AG20443 (cell line): ENCODE measurements at regions not wholly inside any gene's neighbourhood (a gene's known extent, or its start where the extent isn't known, plus 50 kb on each side); places are given as distances from the start of the nearest gene placed in this dataset.
A peak's percentile ranks its signal among the peaks of the same experiment; 100 is the strongest.
"Not testable (repeated sequence)": the region's sequence is repeated elsewhere in the genome, so short reads cannot be mapped to it uniquely, and the experiment has no call there.

ENCODE experiments used
- DNase-seq: peaks from one replicate; pipeline ENCODE4 v3.0.0; 2012; ENCODE audit warnings: low spot score, mixed read lengths

DNA sequence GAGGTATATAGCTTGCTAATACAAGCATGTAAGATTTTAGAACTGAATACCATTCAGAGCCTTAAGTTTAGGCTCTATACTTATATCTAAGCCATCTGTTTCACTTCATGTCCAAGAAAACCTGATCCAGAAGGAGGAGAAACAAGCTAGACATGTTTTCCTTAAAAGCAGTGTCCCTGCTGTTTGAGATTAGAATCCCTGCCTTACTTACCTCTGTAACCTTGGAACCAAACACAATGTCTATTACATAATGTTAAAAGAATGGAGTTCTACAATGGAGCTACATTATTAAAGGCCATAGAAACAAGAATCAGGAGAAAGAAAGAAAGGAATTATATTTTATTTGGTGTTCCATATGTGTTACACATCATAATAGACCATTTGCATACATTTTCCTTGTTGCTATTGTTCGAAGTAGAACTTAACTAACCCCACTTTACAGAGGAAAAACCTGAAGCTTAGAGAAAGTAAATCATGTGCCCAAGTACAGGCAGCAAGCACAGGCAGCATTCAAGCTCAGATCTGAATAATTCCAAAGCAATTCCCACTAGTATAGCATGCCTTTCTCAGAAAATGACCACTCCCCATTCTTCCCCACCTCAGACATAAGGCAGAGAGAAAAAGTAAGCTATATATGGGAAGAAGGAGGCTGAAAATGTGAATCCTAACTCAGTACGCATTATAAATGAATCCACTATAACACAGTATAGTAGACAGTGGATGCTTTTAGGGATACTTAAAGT, 380.1 kb upstream of the SPAG17 start:
- DNase-seq = no peak

DNA sequence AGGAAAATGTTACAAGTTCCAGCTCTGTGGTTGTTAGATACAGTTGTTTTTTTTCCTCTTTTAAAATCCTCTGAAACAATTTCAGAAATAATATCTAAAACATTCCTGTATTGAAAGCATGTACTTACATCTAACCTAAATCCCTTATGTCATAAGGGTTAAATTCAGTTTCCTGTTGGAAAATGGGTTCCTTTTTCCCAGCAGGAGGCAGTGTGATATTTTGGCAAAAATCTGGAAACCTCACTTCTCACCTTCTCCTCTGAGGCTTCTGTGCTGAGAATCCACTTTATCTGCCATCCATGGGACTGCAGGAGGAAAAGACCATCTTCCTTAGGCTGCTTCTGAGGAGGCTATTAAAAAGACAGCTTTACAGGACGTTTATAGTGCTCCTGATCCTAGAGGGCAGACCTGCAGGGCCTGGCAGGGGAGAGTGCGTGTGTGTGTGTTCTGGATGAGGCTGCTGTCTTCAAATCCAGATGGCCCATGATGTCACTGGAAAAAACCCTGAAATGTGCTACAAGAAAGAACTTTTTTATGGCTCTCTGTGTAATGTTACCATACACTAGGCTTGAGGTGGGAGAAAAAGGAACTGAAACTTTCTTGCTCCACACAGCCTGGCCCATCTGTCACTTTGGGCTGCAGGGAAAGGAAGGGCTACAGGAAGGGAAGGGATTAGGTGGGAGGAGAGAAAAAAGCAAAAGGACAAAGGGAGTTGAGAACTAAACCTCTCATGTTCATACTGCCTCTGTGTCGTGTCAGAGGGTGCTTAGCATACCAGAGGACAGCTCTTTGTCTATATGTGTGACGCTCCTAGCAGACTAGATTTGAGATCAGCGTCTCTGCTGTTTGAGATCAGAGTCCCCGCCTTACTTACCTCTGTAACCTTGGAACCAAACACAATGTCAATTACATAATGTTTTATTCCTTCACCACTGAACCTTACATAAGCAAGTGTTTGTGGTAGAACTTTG, 379.2 kb upstream of the SPAG17 start:
- DNase-seq = peak; percentile 17

DNA sequence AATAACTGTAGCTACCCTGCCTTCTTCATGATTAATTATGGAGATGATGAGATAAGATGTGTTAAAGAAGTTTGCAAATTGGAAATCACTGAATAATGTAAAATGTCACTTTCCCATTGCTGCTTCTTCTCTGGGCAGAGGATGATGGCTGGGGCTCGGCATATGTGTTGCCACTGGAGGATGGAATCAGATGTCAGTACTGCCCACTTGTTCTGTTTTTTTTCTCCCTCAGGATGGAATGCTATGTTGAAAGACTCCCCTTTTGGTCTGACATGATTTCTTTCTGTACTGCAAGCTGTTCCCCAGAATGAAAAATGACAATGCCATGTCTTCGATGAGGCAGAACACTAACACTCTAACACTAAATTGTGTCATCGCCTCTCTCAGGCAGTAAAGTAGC, 373.9 kb upstream of the SPAG17 start:
- no peak for DNase-seq

DNA sequence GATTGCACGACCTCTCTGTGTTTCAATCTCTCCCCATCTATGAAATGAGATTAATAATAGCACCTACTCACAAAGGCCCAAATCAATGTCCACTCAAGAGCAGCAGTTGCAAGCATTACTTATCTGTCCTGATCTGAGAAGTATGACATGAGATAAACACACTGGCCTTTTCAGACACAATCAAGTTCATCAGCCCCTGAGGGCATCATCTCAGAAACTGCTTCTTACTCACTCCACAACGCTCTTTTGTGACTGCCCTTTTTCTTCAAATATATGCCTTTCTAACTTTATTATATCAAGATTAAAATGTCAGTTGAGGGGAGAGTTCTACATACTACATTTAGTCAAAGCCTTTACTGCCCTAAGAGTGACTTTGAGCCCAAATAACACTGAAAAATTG, 371.9 kb upstream of the SPAG17 start:
- no peak for DNase-seq

DNA sequence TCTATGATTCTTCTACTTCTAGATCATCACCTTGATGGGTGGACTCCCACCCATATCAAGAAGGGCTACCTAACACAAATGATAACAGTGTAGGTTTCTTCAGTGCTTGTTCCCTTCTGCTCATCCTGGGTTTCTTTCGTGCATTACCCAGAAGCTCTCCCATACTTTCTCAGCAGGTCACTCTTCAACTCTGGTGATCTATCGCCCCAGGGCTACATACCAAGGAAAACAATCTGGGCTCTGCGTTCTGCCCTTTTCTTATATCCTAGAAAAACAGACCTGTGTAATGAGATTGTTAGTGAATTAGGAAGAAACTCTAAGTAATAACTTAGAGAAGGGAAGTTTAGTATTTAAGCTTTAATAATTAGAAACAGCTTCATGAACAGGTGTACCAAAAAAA, 370.6 kb upstream of the SPAG17 start:
- no peak for DNase-seq

DNA sequence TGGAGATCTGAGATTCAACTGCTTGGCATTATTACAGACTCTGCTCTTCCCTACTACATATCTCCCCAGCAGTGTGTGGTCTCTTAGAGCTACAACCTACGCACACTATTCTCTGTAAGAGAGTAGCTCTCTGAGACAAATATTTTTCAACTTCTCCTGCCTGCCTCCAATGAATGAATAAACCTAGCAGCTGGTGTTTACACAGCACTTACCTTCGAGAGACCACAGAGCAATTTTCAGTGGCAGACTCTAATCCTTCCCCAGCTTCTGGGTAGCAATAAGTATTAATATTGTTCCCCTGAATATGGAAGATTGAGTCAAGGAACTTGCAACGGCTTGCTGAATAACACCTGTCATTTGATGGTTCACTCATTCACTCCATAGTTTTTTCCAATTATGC, 350.9 kb upstream of the SPAG17 start:
- no peak for DNase-seq

DNA sequence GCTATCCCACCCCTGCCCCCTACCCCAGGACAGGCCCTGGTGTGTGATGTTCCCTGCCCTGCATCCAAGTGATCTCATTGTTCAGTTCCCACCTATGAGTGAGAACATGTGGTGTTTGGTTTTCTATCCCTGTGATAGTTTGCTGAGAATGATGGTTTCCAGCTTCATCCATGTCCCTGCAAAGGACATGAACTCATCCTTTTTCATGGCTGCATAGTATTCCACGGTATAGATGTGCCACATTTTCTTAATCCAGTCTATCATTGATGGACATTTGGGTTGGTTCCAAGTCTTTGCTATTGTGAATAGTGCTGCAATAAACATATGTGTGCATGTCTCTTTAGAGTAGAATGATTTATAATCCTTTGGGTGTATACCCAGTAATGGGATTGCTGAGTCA, 326.9 kb upstream of the SPAG17 start:
- DNase-seq = not testable (repeated sequence)

DNA sequence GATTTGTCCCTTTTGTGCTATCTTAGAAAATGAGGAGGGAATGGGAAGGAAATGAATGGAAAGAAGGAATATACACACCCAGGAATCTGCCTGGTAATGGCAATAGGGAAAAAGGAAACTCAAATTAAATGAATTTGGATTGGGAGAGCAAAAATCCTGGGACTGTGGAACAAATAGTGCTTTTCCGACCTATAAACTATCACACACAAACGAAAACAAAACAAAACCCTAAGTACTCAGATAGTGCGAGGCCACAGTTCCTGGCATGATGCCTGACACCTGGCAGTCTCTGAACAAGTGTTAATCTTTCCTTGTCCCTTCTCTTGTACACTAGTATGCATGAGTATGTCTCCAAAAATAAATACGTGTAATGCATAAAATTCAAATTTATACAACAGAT, 319.8 kb upstream of the SPAG17 start:
- no peak for DNase-seq

DNA sequence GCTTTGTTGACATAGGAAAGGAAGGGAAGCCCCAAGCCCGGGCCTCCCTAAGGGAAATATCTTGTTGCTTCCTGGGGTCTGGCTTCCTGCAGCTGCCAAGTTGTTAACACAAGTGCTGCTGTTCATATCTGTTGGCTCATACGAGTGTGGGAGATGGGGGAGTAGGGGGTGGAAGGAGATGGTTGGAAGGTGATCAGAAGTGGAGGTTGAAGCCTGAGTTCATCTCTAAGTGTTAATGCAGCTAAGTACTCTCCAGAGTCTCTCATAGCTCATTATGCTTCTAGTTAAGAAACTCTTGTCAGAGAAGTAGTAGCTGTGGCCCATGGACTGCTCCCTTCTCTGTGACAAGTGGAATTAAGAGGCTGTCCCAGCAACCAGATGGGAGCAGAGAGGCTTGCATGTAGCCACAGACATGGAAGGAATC, 319.2 kb upstream of the SPAG17 start:
- DNase-seq = no peak

DNA sequence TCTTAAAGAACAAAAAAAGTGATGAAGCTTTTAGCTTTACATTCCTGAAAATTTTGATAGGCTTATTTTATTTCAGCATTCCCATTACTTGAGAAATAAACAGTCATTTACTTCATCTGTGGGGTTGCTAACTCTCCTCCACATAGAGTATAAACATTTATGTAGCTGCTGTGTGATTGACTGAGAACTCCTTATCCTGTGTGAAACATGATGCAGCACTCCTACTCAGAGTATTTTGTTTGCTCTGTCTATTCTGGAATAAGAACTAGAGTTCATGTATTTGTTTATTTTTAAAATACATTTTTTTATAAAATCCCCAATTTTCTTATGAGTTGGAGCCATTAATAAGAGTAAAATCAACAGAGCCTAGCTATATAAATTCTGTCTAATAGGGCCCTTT, 318.7 kb upstream of the SPAG17 start:
- no peak for DNase-seq

DNA sequence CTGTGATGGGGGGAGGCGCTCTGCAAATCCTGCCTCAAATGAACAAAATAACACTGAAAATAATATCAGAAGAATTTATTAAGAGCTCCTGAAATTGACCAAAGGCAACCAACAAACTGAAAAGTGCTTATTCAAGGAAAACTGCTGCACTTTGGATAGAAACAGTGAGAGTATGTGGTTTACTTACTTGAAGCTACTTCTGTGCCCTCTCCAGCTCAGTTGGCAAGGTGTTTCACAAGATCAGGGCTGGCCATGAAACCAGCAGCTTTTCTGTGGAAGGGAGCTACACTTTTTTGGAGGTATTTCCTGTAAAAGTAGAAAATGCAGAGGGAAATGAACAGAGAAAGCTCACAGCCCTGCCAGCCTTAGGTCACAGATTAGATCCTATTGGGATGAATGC, 310.0 kb upstream of the SPAG17 start:
- DNase-seq = no peak

DNA sequence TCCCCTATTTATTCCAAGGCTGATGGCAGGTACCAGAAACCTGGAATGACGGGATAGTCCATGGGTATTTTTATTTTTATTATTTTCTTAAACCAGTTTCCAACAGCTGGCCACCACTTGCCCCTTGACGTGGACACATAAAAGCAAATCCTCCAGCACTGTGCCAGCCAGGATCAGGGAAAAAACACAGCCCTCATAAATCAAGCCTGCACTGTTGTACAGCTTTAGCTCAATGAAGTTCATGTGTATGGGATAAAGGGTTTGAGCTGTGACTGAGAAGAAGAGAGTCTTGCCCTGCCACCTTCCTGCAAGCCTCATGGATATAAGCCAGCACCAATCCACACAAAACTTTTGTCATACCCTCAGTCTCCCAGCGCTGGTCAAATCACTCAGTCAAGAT, 303.8 kb upstream of the SPAG17 start:
- no peak for DNase-seq

DNA sequence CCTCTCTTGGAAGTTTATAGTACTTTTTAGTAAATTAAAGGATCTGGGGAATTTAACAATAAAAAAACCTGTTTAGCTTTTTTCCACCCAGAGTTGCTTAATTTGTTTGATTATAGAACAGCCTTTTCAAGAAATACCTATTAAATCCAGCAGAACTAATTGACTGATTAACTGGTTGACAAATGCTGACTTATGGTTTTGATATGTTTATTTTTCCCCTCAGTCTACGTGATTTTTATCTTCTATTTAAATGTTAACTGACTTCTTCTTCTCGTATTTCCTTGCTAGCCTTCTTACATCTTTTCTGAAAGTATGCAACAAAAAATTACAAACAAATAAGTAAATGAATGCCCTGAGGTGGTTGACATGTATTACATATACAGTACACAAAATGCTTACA, 302.9 kb upstream of the SPAG17 start:
- DNase-seq = no peak

DNA sequence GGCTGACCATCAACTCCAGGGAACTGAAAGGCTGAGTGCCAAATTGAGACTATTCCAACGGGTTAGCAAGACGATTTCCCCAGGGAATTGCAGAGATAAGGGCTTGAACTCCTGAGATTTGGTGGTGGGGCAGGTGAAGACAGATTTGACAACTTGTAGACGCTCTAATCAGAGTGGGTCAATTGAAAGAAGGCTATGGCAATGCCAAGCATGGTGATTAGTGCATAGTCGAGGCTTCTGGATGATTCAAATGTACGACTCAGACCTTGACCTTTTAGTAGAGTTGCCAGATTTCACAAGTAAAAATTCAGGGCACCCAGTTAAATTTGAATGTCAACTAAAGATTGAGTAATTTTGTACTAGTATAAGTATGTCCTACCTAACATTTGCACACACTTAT, 302.1 kb upstream of the SPAG17 start:
- no peak for DNase-seq

DNA sequence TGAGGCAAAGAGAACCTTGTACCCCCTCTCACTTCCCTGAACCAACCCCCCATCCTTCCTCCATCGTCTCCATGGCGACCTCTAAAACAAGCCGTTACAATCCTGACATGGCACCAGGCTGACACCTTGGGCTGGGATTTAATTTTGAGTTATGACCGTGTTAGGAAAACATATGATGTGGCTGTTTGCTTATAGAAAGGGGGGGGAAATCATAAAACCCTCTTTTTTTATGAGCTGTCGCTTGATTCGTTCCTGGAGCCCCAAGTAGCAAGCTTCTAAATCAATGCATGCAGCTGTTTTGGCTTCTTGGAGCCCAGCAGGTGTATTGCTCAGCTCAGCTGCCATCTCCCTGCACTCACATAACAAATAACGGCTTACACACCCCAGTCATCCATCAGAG, 301.2 kb upstream of the SPAG17 start:
- no peak for DNase-seq

DNA sequence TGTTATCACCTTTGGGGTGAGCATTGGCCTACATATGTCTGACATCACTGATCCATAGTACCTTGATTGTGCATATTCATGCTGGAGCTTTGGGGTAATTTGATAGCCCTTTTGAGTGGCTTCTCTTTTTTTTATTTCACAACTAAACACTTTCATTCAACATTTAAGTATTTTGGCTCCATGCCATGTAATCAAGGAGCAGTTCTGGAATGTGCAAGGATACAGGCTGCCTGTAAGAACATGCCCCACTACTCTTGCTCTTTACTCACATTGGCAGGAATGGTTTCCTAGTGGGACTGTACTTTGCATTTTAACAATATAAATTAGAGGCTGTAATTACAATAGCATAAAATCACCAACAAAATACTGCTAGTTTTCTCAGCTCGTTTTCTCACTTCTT, 300.7 kb upstream of the SPAG17 start:
- no peak for DNase-seq

DNA sequence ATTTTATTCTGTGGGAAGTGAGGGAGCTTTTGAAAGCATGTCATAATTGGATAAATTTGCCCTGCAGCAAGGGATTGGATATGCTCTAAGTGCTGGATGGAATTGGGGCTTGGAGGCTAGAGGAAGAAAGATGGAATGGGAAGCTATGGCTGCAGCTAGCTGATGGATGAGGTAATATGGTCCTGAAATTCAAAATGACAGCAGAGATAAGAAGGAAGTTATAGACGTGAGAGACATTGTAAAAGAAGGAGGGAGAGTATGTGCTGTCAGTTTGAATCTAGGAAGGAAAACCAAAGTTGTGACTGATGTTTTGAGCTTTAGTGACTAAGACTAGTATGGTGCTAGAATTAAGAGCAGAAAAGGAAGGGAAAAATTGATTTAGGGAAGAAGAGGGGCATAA, 299.9 kb upstream of the SPAG17 start:
- no peak for DNase-seq

DNA sequence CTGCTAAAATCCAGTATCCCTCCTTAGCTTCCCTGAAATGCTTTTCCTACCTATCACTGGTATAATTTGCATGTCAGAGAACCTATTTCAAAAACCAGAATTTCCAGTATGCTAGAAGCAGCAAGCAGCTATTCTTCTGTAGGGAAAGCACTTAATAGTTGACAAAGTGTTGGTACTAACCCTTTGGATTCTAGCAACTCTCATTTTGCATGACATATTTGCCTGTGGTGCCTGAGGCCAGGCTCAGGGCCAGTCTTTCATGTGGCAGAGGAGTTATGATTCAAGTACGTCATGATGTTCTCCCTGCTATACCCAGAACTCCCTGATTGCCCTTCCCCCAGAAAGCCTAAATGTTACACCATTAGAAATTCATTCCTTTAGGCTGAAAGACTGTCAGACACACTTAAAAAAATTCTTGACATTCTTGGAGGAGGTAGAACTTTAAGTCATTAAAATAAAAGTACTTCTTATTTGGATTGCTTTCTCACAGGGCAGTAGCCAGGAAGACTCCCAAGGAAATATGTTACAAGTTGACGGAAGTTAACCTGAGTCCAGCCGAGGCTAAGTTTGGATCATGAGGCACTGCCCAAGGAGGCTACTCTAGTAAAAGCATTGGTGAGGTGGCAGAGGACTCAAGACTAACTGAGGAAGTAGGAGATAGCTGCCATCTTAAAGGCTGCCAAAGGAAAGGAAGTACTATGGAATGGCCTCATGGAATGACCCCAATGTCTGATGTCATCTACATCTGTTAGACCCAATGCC, 298.4 kb upstream of the SPAG17 start:
- no peak for DNase-seq

DNA sequence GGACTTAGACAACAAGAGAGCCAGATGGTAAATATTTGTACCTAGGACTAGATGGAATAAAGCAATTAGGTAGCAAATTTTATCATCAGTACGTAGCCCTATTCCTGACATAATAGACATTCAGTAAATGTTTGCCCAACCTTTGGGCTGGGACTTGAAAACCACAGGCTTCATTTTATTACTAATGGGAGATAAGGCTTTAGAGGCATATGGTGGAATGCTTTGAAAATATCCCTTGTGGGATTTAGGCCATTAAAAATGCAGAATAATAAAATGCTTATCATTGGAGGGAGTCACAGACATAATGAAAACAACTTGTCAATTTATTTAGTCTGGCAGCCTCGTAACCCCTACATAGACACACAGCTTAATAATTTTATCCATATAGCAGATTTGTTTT, 296.1 kb upstream of the SPAG17 start:
- DNase-seq = no peak

DNA sequence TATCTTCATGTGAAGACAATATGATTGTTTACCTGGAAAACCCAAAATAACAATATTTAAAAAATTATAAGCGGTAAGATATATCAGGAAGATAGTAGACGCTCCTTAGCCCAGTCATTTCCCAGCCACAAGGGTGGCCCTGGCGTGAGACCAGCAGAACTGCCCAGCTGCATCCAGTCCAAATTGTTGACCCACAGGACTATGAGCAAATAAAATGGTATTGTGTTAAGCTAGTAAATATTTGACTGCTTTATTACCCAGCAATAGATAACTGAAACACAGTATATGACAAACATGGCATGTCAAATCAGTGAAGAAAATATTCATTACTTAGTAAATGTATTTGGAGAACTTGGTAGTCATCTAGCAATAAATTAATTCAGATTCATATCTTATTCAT, 294.3 kb upstream of the SPAG17 start:
- DNase-seq = no peak

DNA sequence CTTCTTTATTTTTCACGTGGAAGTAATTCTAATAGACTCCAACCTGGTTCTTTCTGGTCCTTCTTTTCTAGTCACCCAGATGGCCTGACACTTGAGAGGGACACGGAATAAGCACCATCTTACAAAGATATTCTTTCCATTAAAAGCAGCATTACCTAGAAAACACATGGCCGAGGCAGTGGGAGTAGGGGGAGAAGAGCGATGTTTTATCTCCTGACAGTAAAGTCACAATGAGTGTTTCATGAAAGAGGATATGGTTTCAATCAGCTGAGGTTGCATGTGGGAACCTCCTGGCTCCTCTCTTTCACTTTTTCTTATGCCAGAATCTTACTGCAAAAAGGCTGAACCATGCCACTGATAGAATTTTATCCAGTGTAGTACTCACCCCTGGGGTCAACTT, 288.8 kb upstream of the SPAG17 start:
- no peak for DNase-seq

DNA sequence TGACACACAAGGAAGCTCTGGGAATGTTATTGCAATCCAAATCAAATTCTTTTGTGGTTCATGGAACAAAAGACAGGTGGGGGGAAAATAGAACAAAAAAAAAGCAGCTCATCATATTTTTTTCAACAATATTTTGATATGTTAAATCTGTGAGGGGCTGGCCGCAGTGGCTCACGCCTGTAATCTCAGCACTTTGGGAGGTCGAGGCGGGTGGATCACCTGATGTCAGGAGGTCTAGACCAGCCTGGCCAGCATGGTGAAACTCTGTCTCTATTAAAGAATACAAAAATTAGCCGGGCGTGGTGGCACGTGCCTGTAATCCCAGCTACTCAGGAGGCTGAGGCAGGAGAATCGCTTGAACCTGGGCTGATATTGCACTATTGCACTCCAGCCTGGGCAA, 279.4 kb upstream of the SPAG17 start:
- not testable (repeated sequence) for DNase-seq

DNA sequence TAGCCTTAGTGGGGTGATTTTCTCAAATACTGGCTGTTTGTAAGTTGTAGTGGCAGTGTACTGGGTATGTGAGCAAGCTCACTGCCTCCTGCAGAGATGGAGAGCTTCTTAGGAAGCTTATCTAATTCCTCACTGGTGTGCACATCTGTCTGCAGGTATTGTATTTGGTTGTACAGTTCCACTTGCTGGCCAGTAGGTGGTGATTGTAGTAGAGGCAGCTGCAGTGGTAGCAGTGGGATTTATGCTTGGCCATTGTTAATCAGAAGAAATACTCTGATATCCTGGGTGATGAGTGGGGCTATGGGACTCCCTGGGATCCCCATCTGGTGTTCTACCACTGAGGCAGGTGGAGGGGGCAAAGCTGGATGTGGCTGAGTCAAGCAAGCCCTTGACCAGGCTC, 276.1 kb upstream of the SPAG17 start:
- no peak for DNase-seq
